Omental fat pad (tissue), 3 donors: ENCODE measurements at regions not wholly inside any gene's neighbourhood (a gene's known extent, or its start where the extent isn't known, plus 50 kb on each side); places are given as distances from the start of the nearest gene placed in this dataset.
"Not testable (repeated sequence)": the region's sequence is repeated elsewhere in the genome, so short reads cannot be mapped to it uniquely, and the experiment has no call there.

Experiments used
- ATAC-seq: fragments of 150-250 bp; one replicate; pipeline ENCODE4 v1.9.1; 2016; ENCODE audit warnings: mild to moderate bottlenecking, moderate library complexity; ENCODE audit not compliant: low FRiP score
- DNase-seq: peaks from one replicate; pipeline ENCODE4 v3.0.0-alpha.2; 2019; ENCODE audit warnings: low spot score
- CTCF ChIP-seq, 3 donors: fragments of 450-650 bp; IDR thresholded peaks; one replicate each; pipeline ENCODE4 v1.5.1; 2016 to 2017; ENCODE audit warnings: antibody characterized with exemption in 3 of 3, mild to moderate bottlenecking in 3 of 3, moderate library complexity in 2 of 3

DNA sequence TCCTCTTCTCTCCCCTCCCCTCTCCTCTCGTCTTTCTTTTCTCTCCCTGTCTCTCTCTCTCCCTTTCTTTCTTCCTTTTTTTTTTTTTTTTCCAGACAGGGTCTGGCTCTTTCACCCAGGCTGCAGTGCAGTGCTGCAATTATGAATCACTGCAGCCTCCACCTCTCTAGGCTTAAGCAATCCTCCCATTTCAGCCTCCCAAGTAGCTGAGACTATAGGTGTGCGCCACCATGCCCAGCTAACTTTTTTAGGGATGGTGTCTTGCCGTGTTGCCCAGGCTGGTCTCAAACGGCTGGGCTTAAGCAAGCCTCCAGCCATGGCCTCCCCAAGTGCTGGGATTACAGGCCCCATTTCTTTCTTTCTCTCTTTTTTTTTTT lies 59.9 kb upstream of the NCOA3 start:
- TF ChIP-seq CTCF (IDR thresholded peaks at IDR 0.05): no peak
- DNase-seq: no peak
- ATAC-seq: no peak

GRCh38 chr20:47443060-47443459 lies 58.6 kb upstream of the NCOA3 start:
- DNase-seq, ATAC-seq: not testable (repeated sequence)

- no peak for TF ChIP-seq CTCF (IDR thresholded peaks at IDR 0.05)
- ATAC-seq: no peak
- no peak for DNase-seq
Observed at GRCh38 chr20:47444584-47444983, 57.1 kb upstream of the NCOA3 start.

GRCh38 chr20:47445291-47445690 lies 56.4 kb upstream of the NCOA3 start:
- TF ChIP-seq CTCF (IDR thresholded peaks at IDR 0.05): no peak
- no peak for DNase-seq
- ATAC-seq: no peak

GRCh38 chr20:47447350-47448296 lies 54.1 kb upstream of the NCOA3 start:
- not testable (repeated sequence) for ATAC-seq, DNase-seq

- no peak for TF ChIP-seq CTCF (IDR thresholded peaks at IDR 0.05)
- ATAC-seq: no peak
- DNase-seq: no peak
Observed at GRCh38 chr20:47448429-47448828, 53.3 kb upstream of the NCOA3 start.

GRCh38 chr20:47451602-47451904 lies 50.1 kb upstream of the NCOA3 start:
- TF ChIP-seq CTCF (IDR thresholded peaks at IDR 0.05): no peak
- DNase-seq: no peak
- no peak for ATAC-seq
